Left renal pelvis (tissue), 4 donors: ENCODE measurements at regions not wholly inside any gene's neighbourhood (a gene's known extent, or its start where the extent isn't known, plus 50 kb on each side); places are given as distances from the start of the nearest gene placed in this dataset.

Experiments used
- DNase-seq, 4 donors: peaks; one replicate each; pipeline ENCODE4 v3.0.0-alpha.2; 2013; ENCODE audit warnings: low read depth in 4 of 4, low spot score in 3 of 4

- no peak for DNase-seq
Observed at GRCh38 chr3:25032344-25032743, 395.7 kb upstream of the RARB start.

GRCh38 chr3:25033407-25034029 lies 394.5 kb upstream of the RARB start:
- no peak for DNase-seq

- DNase-seq, result no peak
Observed at GRCh38 chr3:25035526-25035925, 392.5 kb upstream of the RARB start.

- no peak for DNase-seq
Observed at GRCh38 chr3:25036633-25037032, 391.4 kb upstream of the RARB start.

- peak in 2 of 4 donors; percentile 39 to 53 for DNase-seq
Observed at GRCh38 chr3:25037049-25037547, 391.0 kb upstream of the RARB start.

GRCh38 chr3:25038271-25038670 lies 389.8 kb upstream of the RARB start:
- no peak for DNase-seq

GRCh38 chr3:25038922-25039321 lies 389.1 kb upstream of the RARB start:
- no peak for DNase-seq

GRCh38 chr3:25040748-25041147 lies 387.3 kb upstream of the RARB start:
- DNase-seq, result no peak

- DNase-seq, result no peak
Observed at GRCh38 chr3:25041871-25042584, 386.0 kb upstream of the RARB start.

GRCh38 chr3:25043177-25043576 lies 384.9 kb upstream of the RARB start:
- no peak for DNase-seq

- no peak for DNase-seq
Observed at GRCh38 chr3:25043749-25044148, 384.3 kb upstream of the RARB start.

- no peak for DNase-seq
Observed at GRCh38 chr3:25044762-25045710, 383.0 kb upstream of the RARB start.

GRCh38 chr3:25046911-25047771 lies 380.9 kb upstream of the RARB start:
- DNase-seq, result no peak

- DNase-seq, result no peak
Observed at GRCh38 chr3:25049304-25049703, 378.8 kb upstream of the RARB start.

GRCh38 chr3:25053360-25053759 lies 374.7 kb upstream of the RARB start:
- no peak for DNase-seq

GRCh38 chr3:25056036-25056755 lies 371.9 kb upstream of the RARB start:
- no peak for DNase-seq

- no peak for DNase-seq
Observed at GRCh38 chr3:25056803-25057351, 371.2 kb upstream of the RARB start.

- DNase-seq, result no peak
Observed at GRCh38 chr3:25057379-25057778, 370.7 kb upstream of the RARB start.

GRCh38 chr3:25064681-25065080 lies 363.4 kb upstream of the RARB start:
- no peak for DNase-seq
